NCI-H1436 treated with DMSO at 0.1 percent for 48 hours (cell line): ENCODE measurements at regions not wholly inside any gene's neighbourhood (a gene's known extent, or its start where the extent isn't known, plus 50 kb on each side); places are given as distances from the start of the nearest gene placed in this dataset.

Experiments
- DNase-seq: peaks from one replicate; lab custom pipeline; 2025; lab: John Stamatoyannopoulos, UW

DNA sequence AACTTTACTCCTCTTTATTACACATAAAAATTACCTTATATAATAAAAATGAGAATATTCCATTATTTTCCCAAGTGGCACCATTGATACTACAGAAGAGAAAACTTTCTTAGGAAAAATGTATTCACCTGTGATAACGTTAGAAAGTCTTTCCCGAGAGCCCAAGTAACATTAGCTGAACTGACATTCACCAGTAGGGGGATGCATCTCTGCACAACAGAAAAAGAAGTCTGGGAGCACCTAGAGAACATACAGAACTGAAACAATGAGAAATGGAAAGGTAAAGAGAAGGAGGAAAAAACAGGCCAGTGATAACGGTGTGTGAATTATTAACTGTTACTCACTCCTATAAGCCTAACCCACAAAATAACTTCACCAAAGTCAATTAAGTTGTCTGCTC, 423.3 kb downstream of the CENPC start:
- DNase-seq = no peak

DNA sequence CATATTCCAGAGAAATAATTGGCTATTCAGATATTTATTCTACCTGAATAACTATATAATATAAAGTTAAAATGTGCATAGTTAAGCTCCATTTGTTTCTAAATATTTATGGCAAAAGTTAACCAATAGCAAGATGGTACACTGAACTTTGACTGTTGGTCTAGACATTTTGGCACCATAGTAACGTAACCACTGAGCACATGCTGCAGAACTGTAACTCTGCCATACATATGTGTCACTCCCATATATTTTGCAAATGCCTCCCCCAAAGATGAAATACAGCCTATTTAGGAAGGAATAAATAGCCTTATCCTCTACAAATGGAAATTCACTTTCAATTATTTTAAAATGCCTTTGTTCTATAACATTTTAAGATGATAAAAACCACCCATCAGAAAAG, 424.9 kb downstream of the CENPC start:
- DNase-seq = no peak

DNA sequence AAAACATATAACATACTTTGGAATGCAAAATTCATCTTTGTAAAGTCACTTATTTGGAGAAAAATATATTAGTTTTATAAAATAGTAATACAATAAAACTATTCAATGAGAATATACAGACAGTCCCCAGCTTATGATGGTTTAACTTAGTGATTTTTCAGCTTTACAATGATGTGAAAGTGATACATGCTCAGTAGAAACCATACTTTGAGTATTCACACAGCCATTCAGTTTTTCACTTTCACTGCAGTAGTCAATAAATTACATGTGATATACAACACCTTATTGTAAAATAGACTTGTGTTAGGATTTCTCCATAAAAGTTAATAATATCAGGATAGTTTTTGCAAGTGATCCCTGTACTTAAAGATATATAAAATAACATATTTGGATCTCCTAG, 436.0 kb downstream of the CENPC start:
- DNase-seq = no peak

DNA sequence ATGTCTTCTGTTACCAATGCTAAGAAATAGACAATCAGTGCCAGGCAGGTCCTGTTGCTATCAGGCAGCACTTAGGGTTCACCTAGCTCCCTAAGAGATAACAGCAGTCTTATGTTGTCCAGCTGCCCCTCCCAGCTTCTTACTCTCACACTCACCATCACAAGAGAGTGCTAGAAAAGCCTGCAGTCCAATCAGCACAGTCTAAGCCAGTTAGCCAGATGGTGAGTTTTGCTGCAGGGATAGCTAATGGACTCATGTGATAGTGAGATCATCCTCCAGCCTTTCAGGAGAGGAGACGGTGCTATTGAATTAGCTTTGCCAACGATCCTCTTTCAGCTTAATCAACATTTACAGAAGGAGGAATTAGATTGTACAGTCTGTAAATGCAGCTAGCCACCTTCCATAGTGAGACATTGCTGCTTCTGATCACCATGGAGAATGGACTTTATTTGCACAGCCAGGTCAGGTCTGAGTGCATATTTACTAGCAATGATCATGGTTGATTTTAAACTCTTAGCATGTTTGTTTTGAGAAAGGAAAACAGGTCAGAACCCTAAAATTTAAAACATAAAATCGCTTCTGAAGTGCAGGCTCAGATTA, 438.3 kb downstream of the CENPC start:
- DNase-seq = peak; percentile 80

DNA sequence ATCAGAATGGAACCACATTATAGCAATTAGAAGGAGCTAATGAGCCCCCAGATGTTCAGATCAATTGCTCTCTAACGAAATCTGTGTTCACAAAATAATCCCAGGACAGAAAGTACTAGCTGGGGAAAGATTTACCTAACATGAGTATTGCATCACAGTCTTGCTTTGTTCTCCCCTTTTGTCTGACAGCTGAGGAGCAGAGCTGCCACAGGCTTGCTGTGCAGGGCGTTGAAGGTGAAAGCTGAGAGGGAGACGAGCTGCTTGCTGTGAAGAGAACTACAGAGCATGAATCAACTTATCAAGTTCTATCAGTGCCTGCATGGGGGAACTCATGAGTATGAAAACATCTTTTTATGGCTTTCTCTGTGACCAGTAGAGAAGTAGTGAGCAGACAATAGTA, 441.2 kb downstream of the CENPC start:
- DNase-seq = no peak

DNA sequence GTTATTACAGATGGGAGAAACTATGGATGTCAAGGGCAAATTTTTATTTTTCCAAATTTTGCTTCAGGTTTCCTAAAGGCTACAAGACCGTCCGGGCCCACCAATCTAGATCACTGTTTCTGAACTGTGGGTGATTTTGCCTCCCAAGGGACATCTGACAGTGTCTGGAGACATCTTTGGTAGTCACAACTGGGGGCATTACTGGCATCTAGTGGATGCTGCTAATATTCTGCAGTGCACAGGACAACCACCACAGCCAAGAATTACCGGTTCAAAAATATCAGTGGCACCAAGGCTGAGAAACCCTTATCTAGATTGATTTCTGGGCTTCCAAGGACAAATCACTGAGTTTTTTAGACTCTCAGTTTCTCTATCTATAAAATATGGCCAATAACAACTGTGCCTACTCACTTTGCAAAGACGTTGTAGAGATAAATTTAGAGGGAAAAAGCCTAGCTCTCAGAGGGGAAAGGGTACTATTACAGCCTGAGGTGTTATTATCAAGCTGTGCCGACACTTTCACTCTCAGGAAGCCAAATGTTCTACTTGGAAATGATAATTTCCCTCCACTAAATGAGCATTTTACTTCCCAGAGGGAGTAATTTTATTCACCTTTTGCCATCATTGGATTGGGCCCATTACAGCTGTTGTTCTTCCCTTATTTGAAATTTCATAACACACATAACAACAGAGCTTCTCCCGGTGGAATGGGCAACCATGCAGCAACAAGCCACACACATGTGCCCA, 442.1 kb downstream of the CENPC start:
- DNase-seq = no peak

DNA sequence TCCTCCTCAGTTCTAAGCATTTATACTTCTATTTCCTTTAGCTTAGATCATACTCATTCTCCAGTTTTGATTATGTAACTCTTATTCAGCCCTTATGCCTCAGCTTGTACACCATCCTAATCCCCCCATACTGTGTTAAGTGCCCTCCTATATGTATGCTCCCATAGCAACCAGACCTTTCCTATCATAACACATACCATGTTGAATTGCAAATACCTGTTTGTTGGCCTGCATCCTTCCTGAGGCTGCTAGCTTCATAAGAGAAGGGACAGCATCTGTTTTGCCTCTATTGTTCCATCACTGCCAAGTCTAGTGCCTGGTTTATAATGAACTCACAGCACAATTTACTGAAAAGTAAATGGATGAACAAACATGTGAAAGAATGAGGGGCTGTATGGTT, 443.7 kb downstream of the CENPC start:
- DNase-seq = no peak

DNA sequence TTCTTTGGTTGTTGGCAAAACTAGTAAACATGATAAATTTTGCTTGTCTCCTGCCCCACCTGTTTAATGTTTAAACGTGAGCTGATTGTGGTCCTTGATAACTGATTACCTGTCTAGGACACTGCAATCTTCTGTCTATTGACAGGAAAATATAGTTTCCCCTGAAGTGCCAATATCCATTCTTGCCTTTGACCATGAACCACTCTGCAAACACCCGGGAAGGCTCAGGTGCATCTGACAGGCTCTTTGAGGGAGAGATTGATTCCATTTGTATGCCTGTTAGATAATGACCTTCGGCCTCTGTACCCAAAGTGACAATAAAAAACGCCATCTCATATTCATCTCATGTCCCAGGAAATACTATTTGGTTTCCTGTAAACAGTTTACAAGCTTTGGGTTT, 453.0 kb downstream of the CENPC start:
- no peak for DNase-seq

DNA sequence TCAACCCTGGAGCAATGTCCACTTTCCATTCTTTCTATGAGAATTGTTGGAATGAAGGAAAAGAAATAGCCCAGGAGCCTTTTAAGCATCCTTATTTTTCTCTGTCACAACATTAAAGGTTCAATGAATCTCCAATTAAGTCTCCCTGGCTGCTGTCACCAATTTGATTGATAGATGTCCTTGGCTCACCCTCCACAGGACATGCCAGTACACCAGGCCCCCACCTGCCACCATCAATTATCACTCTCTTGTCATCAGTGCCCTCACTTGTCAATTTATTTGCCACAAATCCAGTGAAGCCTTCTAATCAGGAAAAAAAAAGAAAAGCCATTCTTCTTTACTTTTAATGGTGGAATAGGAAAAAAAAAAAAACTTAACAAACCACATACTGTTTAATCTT, 453.6 kb downstream of the CENPC start:
- DNase-seq = no peak

DNA sequence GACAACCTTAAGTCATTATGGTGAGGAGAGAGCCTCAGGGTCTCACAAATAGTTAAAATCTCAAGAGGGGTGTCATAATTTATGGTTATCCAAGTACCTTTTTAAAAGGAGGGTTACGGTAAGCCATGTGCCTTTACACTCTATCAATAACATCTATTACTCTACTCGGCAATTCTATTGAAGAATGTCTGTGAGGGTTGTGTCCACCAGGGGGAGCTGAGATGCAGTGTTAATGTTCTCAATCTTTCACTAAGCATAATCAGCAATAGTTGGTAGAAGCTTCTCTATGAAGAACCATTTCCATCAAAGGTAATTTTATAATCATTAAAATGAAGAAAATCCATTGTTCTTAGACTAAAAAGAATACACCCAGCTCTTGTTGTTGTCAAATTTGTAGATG, 457.4 kb downstream of the CENPC start:
- DNase-seq = no peak

DNA sequence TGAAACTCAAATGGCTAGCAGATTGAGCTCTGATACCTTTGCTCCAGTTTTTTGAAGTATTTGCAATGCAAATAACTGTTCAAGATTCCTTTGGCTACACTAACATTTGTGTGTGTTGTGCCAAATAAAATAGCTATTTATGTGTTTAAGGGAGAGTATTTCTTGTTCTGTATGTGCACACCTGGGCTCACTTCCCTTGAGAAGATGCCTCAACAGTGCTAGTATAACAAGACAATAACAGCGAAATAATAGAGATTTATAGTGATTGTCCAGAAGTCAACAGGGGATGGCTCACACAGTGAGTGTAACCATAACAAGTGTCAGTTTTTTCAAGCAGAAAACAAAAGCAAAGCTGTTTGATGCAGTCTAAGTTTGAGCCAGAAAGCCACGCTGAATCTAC, 460.5 kb downstream of the CENPC start:
- no peak for DNase-seq

DNA sequence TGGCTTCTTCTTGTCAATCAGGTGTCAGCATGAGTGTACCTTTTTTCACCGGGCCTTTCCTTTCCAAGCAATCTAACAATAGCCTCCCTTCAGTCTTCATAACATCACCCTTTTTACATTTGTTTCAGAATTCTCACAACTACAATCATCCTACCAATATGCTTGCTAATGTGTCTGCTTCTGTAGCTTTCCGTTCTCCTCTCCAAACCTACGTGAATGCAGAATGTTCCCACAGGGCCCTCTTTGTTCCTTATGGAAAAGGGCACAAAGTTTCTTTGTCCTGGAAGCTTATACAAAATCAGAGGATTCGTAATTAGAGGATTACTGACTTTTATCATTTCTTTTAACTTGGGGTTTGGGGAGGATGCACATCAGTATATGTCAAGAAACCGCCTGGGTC, 461.8 kb downstream of the CENPC start:
- DNase-seq = no peak

DNA sequence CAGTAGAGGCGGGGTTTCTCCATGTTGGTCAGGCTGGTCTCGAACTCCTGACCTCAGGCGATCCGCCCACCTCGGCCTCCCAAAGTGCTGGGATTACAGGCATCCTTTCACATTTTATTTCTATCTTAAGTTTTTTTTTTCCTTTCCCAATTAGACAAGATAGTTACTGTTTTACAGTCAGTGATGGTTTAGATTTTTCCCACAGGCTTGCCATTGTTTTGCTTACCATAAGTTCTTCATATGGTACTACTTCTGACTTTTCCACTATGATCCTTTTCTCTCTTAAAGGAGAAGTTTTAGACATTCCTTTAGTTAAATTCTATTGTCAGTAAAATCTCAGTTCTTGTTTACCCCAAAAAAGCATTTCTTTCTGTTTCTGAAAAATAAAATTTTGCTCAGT, 462.6 kb downstream of the CENPC start:
- no peak for DNase-seq

DNA sequence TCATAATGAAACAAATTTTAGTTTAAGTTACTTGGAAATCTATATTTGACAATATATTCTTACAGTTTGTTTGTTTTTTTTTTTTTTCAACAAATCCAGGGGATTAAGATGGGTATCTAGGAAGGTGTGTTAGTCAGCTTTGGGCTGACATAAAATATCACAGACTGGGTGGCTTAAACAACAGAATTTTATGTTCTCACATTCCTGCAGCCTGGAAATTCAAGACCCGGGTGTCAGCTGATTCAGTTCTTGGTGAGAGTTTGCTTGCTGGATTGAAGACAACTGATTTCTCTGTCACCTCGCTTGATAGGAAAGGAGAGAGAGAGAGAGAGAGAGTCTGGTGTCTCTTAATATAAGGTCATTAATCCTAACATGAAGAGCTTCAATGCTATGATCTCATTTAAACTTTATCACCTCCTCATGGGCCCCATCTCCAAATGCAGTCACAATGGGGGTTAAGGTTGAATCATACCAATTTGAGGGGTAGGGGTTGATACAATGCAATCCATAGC, 465.2 kb downstream of the CENPC start:
- no peak for DNase-seq

DNA sequence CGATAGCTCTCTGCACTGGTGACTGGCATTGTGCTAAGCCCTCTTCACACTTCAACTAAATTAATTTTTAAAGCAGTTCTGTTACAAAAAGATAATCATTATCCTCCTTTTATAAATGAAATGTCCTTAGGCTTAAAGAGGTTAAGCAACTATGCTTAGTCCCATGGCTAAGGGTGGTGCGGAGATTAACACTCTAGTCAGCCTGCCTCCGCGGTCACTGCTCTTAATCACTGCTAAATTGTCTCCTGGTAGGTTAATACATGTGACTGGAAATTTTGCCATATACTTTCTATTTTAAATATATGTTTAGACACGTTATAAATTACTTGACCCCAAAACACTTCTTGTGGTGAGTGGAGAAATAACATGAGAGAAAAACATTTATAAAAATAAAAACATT, 473.7 kb downstream of the CENPC start:
- no peak for DNase-seq

DNA sequence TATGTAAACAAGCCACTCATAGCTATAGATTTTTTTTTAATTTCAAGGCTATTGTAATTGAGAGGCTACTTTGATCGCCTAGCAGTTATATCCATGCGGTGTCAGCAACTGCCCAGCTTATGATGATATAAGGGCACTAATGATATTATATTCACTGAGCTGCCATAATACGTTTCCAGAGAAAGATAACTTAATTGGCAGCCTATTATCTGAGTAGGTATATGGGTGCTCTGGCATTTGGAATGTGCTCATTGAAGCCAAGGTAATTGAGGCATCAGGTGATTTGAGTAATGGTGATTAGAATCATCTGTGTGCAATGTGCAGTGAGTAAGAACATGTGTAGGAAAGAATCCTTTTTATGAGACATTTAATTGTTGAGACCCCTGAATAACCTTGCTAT, 490.0 kb downstream of the CENPC start:
- no peak for DNase-seq

DNA sequence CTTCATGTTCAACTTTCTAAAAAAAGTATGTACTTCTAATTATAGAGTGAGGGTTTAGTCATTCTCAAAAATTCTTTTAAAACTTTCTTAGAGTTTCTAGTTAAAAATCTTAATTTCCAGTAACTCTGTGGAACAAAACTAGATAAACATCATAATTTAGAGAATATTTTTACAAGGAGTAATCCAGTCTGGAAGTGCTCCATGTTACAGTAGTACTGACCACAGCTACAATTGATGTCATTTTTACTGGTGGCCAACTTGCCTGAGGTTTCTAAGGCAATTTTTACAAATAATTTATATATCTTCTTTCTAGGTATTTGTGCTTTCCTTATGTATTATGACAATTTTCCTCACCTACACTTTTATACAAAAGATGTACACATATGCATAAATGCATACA, 490.4 kb downstream of the CENPC start:
- DNase-seq = no peak

DNA sequence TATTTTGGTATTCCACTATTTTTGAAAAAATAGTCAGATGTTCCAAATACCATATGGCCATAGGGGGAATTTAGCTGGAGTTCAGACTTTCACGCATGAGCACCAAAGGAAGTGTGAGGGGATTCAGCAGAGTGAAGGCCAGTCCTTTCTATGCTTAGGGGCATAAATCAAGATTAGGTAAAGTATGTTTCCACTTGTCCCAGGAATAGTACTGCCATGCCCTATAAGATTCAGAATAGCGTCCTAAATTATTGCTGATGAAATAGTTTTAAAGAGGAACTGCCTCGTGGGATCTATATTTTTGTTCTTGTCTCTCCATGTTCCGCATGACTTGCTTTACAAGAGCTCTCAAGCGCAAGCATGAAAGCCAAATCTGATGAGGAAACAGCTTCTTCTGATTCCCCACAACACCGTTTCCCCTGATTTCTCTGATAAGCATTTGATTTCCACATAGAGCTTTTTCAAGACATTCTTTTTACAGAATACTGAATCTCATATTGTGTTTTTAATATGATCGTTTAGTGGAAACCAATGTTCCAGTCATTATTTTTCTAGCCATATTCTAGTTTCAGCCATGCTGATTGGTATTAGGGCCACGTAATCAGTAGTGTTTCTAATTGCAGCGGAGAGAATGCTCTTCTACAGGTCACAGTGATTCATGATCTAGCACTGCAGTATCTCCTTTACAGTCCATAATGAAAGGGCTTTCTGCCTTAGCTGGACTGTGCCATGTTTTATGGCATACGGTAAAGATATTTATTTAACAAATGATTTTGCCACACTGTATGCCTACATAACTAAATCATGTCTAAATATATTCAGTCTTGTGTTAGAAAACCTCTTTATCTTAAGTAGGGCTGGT, 492.3 kb downstream of the CENPC start:
- DNase-seq = no peak

DNA sequence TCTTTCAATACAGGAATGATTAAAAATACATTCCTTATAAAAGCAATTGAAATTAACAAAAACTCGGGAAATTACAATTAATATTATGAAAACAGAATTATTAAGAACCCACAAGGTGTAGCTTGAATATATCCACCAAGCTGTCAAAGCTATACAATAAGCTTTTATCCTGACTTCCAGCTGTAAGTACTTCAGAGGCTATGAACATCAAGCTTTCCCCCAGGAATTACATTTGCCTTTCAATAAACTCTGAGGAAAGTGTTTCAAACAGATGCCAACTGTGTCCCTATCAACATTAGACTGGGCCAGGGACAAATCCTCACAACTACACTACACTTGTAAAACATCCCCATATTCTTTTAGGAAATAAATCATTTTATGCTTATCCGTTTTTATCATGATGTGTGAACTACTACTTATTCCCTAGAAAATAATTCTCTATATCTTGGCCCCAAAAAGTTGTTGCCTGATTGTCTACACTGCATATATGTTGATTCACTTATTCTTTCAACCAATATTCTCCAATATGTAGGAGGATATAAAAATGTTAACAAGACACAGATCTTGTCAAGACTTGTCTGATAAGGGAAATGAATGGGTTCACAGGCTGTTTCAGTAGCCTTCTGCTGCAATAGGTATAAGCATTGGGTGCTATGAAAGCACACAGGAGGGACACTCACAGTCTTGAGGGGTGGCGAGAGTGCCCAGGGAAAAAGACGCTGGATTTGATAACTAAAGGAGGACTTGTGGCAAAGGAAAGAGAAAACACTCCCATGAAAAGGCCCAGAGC, 494.1 kb downstream of the CENPC start:
- no peak for DNase-seq

DNA sequence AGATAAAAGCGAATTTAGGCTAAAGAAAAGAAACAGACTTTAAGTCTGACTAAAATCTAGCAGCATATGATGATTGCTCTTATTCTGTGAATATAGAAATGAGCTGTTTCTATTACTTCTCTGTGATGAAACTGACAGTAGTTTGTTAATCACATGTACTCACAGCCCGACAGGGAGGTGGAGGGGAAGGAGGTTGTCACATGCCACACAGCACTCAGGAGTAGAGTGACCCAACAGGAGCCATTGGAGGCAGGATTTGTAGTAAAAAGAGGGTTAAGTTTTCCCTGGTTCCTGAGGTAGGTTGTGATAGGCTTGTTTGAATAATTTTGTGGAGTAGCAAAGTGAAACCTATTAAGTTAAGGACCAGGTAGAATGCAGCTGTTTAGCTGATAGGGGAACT, 495.9 kb downstream of the CENPC start:
- no peak for DNase-seq

DNA sequence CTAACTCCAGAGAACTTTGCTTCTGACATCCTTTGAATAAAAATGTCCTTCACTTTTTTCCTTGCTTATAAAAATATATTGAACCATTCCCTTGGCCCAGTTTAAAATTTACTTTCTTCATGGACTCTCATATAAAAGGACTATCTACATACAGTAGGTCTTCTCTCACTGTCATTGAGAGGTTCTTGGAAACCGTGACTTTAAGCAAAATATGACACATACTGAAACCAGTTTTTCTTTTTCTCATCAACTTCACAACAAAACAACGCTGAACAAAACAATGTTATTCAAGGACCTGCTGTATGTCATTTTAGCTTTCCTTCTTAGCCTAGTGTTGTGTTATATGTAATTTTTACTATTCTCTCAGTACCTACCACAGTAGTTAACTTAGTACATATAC, 496.8 kb downstream of the CENPC start:
- DNase-seq = no peak

DNA sequence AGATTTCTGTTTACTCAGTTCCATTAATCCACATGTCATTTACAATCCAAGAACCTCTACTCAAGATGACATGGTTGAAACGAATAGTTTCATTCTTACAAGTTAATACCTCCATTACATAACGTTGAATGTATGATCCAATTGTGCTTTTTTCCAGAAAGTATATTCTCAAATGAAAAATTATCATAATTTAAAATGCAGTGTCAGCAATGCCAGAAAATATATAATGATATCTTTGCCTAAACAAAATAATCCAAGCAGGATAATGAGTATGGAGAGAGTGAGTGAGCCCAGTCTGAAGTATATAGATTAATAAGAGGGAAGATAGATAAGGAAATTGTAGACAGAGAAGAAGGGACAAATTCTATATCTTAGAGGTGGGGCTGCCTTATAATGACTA, 505.0 kb downstream of the CENPC start:
- DNase-seq = no peak
